Keratinocyte (primary cell): ENCODE measurements at regions not wholly inside any gene's neighbourhood (a gene's known extent, or its start where the extent isn't known, plus 50 kb on each side); places are given as distances from the start of the nearest gene placed in this dataset.

Experiments used
- DNase-seq: peaks from one replicate; pipeline ENCODE4 v3.0.0-alpha.2; 2011; ENCODE audit warnings: low read depth, missing footprints, low spot score
- FAIRE-seq: peaks from 2 replicates; lab custom pipeline; 2011; peaks lifted over from hg19 to GRCh38; lab: Jason Lieb, UNC
- H2AFZ ChIP-seq: 2 replicates; pipeline ENCODE4 v1.6.0; 2012; ENCODE audit warnings: low read length, control low read depth, inconsistent platforms; ENCODE audit not compliant: control insufficient read depth
- H3K27ac ChIP-seq: 2 replicates; pipeline ENCODE4 v1.5.1; 2011; ENCODE audit warnings: low read length; ENCODE audit not compliant: control insufficient read depth, insufficient read depth
- H3K27me3 ChIP-seq: 3 replicates; pipeline ENCODE4 v1.6.0; 2011; ENCODE audit warnings: low read length; ENCODE audit not compliant: control insufficient read depth, insufficient read depth; ENCODE audit errors: extremely low read depth
- H3K36me3 ChIP-seq, 2 experiments: 2 replicates in 1 of 2; 3 replicates in 1 of 2; pipeline ENCODE4 v1.5.1; 2011; ENCODE audit warnings: low read length in 2 of 2, mild to moderate bottlenecking in 1 of 2; ENCODE audit not compliant: control insufficient read depth in 2 of 2, insufficient read depth in 2 of 2; ENCODE audit errors: extremely low read depth in 1 of 2
- H3K4me1 ChIP-seq: 3 replicates; pipeline ENCODE4 v1.5.1; 2011; ENCODE audit warnings: low read length; ENCODE audit not compliant: control insufficient read depth, insufficient read depth; ENCODE audit errors: extremely low read depth
- H3K4me2 ChIP-seq: 3 replicates; pipeline ENCODE4 v1.6.0; 2011; ENCODE audit warnings: low read depth, low read length; ENCODE audit not compliant: control insufficient read depth, insufficient read depth; ENCODE audit errors: extremely low read depth
- H3K4me3 ChIP-seq, 3 experiments: fragments of 200-600 bp in 1 of 3; sonication (generic) in 1 of 3; 2 replicates in 2 of 3; 3 replicates in 1 of 3; pipeline ENCODE4 v1.5.1; 2011 to 2016; ENCODE audit warnings: low read length in 3 of 3, mild to moderate bottlenecking in 3 of 3, control low read depth in 2 of 3, inconsistent platforms in 1 of 3, low read depth in 1 of 3, mixed read lengths in 1 of 3, mixed run types in 1 of 3, moderate library complexity in 1 of 3; ENCODE audit not compliant: control insufficient read depth in 2 of 3, insufficient read depth in 2 of 3; ENCODE audit errors: extremely low read depth in 1 of 3
- H3K79me2 ChIP-seq: 2 replicates; pipeline ENCODE4 v1.6.0; 2012; ENCODE audit warnings: low read length; ENCODE audit not compliant: control insufficient read depth, insufficient read depth
- H3K9ac ChIP-seq: 3 replicates; pipeline ENCODE4 v1.6.0; 2011; ENCODE audit warnings: low read length; ENCODE audit not compliant: control insufficient read depth, insufficient read depth; ENCODE audit errors: extremely low read depth
- H3K9me1 ChIP-seq: 3 replicates; pipeline ENCODE4 v1.6.0; 2011; ENCODE audit warnings: low read length; ENCODE audit not compliant: control insufficient read depth, insufficient read depth; ENCODE audit errors: extremely low read depth
- H3K9me3 ChIP-seq: 2 replicates; pipeline ENCODE4 v1.5.1; 2012; ENCODE audit warnings: low read depth, low read length; ENCODE audit not compliant: control insufficient read depth
- H4K20me1 ChIP-seq: 3 replicates; pipeline ENCODE4 v1.6.0; 2011; ENCODE audit warnings: low read length; ENCODE audit not compliant: control insufficient read depth, insufficient read depth; ENCODE audit errors: extremely low read depth
- EZH2 ChIP-seq: IDR thresholded peaks from one replicate; pipeline ENCODE4 v1.6.1; 2012; ENCODE audit warnings: inconsistent platforms, mild to moderate bottlenecking, low read length, moderate library complexity
- dilution Hi-C: fragments of 300-500 bp; cut with MboI; formaldehyde crosslinking; loops from one replicate; pipeline ENCODE4 v1.7.0; 2020; ENCODE audit warnings: low sequenced_read_pairs; ENCODE audit not compliant: extremely low pct_ligation_motif_present
- TF ChIP-seq, protein P1 (sequence below), 3 experiments: IDR thresholded peaks in 1 of 3; conservative IDR thresholded peaks in 1 of 3; optimal IDR thresholded peaks in 1 of 3; 2 replicates in 2 of 3; 3 replicates in 1 of 3; pipeline versions ENCODE3 to v1.5.1; 2011; ENCODE audit warnings: low read length in 3 of 3, mild to moderate bottlenecking in 3 of 3, moderate library complexity in 2 of 3, control low read depth in 1 of 3, inconsistent platforms in 1 of 3; ENCODE audit not compliant: insufficient read depth in 2 of 3; ENCODE audit errors: extremely low read depth in 1 of 3

DNA sequence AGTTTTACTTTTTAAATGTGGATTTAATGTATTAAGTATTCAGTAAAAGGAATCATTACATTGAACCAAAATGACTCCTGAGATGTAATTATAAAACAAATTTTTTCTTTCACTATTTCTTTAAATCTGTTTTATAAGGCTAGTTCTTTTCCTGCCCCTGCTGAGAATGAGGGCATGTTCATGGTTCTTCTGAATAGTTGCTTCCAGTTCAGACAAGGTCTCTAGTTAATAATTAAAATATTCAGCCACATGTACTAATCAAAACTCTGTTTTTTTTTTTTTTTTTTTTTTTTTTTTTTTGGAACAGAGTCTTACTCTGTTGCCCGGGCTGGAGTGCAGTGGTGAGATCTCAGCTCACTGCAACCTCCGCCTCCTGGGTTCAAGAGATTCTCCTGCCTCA lies 321.2 kb downstream of the DNAJB9 start:
- Histone ChIP-seq H3K27me3 (no peaks in the 10 kb centered on the region), H3K9me1 (no peaks in the 10 kb centered on the region), H2AFZ (no peak overlapping the region), H3K9me3 (no peaks in the 10 kb centered on the region), H4K20me1 (no peaks in the 10 kb centered on the region), H3K36me3 (no peaks in the 10 kb centered on the region), H3K4me3 (no peak overlapping the region), H3K4me2 (no peak overlapping the region), H3K79me2 (no peaks in the 10 kb centered on the region), H3K4me1 (no peaks in the 10 kb centered on the region), H3K27ac (no peak overlapping the region), H3K9ac (no peak overlapping the region)
- TF ChIP-seq, protein P1, sequence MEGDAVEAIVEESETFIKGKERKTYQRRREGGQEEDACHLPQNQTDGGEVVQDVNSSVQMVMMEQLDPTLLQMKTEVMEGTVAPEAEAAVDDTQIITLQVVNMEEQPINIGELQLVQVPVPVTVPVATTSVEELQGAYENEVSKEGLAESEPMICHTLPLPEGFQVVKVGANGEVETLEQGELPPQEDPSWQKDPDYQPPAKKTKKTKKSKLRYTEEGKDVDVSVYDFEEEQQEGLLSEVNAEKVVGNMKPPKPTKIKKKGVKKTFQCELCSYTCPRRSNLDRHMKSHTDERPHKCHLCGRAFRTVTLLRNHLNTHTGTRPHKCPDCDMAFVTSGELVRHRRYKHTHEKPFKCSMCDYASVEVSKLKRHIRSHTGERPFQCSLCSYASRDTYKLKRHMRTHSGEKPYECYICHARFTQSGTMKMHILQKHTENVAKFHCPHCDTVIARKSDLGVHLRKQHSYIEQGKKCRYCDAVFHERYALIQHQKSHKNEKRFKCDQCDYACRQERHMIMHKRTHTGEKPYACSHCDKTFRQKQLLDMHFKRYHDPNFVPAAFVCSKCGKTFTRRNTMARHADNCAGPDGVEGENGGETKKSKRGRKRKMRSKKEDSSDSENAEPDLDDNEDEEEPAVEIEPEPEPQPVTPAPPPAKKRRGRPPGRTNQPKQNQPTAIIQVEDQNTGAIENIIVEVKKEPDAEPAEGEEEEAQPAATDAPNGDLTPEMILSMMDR (optimal IDR thresholded peaks at IDR 0.05 in 1 of 3, IDR thresholded peaks at IDR 0.05 in 1 of 3, conservative IDR thresholded peaks at IDR 0.05 in 1 of 3; ENCODE audit: extremely low read depth in 1 of 3, insufficient read depth in 2 of 3, low read length in 3 of 3) = no peak
- no peak for FAIRE-seq
- dilution Hi-C loops = no loop called here
- DNase-seq = no peak

DNA sequence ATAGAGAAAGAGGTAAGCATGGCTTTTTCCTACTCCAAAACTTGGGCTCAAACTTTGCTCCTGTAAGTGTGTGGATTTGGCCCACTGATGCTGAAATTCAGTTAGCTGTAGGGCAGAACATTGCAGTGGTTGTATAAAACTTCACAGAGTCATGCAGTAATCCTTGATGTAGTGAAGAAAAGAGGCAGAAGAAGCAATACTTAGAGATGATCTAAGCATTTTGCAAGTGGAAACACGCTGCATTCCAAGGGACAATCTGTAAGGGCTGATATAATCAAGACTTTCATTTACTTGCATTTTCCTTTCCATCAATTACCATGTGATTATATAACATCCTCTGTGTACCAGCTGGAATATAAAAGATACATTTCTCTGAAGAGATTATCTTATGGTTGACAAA lies 338.8 kb downstream of the DNAJB9 start:
- H3K4me2 ChIP-seq = no peak overlapping the region
- no peak overlapping the region for H3K9ac ChIP-seq
- no peak for FAIRE-seq
- H3K4me1 ChIP-seq = no peaks in the 10 kb centered on the region
- H3K79me2 ChIP-seq = no peaks in the 10 kb centered on the region
- no peak overlapping the region for H3K4me3 ChIP-seq
- H3K27me3 ChIP-seq = no peaks in the 10 kb centered on the region
- H2AFZ ChIP-seq = no peak overlapping the region
- H3K36me3 ChIP-seq = no peaks in the 10 kb centered on the region
- H3K9me1 ChIP-seq = no peaks in the 10 kb centered on the region
- H3K9me3 ChIP-seq = no peaks in the 10 kb centered on the region
- dilution Hi-C loops = no loop called here
- TF ChIP-seq, protein P1 (optimal IDR thresholded peaks at IDR 0.05 in 1 of 3, IDR thresholded peaks at IDR 0.05 in 1 of 3, conservative IDR thresholded peaks at IDR 0.05 in 1 of 3; ENCODE audit: extremely low read depth in 1 of 3, insufficient read depth in 2 of 3, low read length in 3 of 3) = no peak
- TF ChIP-seq EZH2 = no peak
- H3K27ac ChIP-seq = no peak overlapping the region
- H4K20me1 ChIP-seq = no peaks in the 10 kb centered on the region
- DNase-seq = no peak
